ENCODE measurements at regions not wholly inside any gene's neighbourhood (a gene's known extent, or its start where the extent isn't known, plus 50 kb on each side); places are given as distances from the start of the nearest gene placed in this dataset.

DNA sequence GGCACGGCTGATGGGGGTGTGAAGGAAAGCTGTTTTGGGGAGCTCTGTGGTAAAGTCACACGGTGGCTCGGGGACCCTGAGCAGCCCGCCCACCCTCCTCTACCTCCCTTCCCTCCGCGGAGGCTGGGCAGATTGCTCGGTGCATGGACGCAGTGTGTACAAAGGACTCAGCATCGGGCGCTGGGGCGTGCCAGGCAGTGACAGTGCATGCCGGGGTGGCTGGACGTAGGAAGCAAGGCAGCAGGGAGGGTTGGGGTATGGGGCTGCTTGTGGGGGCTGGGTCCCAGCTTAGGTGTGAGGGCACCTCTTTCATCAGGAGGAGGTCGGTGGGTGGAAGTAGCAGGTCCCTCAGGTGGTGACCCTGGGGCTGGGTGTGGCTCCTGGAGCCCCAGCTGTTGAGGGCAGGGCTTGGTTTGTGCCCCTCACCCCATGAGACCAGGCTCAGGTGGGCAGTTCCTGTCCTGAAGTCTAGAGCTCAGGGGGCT lies 159.9 kb upstream of the GSE1 start:
- no peaks in the 10 kb centered on the region for H3K36me3 ChIP-seq (ENCODE audit: control insufficient read depth, insufficient read depth, low read length)
- no peak for DNase-seq (ENCODE audit: low read depth)
- TF ChIP-seq, protein P1, sequence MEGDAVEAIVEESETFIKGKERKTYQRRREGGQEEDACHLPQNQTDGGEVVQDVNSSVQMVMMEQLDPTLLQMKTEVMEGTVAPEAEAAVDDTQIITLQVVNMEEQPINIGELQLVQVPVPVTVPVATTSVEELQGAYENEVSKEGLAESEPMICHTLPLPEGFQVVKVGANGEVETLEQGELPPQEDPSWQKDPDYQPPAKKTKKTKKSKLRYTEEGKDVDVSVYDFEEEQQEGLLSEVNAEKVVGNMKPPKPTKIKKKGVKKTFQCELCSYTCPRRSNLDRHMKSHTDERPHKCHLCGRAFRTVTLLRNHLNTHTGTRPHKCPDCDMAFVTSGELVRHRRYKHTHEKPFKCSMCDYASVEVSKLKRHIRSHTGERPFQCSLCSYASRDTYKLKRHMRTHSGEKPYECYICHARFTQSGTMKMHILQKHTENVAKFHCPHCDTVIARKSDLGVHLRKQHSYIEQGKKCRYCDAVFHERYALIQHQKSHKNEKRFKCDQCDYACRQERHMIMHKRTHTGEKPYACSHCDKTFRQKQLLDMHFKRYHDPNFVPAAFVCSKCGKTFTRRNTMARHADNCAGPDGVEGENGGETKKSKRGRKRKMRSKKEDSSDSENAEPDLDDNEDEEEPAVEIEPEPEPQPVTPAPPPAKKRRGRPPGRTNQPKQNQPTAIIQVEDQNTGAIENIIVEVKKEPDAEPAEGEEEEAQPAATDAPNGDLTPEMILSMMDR (IDR thresholded peaks at IDR 0.05; ENCODE audit: insufficient read depth, low read length, poor library complexity, severe bottlenecking): no peak
- H3K27me3 ChIP-seq (ENCODE audit: control insufficient read depth, insufficient read depth, low read length): peaks cover 77% of the 10 kb centered on the region
- no peak overlapping the region for H3K4me3 ChIP-seq (ENCODE audit: low read depth, low read length)

GRCh38 chr16:85453703-85454102 lies 159.4 kb upstream of the GSE1 start:
- H3K27me3 ChIP-seq (ENCODE audit: control insufficient read depth, insufficient read depth, low read length): peaks cover 77% of the 10 kb centered on the region
- H3K36me3 ChIP-seq (ENCODE audit: control insufficient read depth, insufficient read depth, low read length): no peaks in the 10 kb centered on the region
- no peak for DNase-seq (ENCODE audit: low read depth)
- no peak overlapping the region for H3K4me3 ChIP-seq (ENCODE audit: low read depth, low read length)
- TF ChIP-seq, protein P1 (IDR thresholded peaks at IDR 0.05; ENCODE audit: insufficient read depth, low read length, poor library complexity, severe bottlenecking): no peak

DNA sequence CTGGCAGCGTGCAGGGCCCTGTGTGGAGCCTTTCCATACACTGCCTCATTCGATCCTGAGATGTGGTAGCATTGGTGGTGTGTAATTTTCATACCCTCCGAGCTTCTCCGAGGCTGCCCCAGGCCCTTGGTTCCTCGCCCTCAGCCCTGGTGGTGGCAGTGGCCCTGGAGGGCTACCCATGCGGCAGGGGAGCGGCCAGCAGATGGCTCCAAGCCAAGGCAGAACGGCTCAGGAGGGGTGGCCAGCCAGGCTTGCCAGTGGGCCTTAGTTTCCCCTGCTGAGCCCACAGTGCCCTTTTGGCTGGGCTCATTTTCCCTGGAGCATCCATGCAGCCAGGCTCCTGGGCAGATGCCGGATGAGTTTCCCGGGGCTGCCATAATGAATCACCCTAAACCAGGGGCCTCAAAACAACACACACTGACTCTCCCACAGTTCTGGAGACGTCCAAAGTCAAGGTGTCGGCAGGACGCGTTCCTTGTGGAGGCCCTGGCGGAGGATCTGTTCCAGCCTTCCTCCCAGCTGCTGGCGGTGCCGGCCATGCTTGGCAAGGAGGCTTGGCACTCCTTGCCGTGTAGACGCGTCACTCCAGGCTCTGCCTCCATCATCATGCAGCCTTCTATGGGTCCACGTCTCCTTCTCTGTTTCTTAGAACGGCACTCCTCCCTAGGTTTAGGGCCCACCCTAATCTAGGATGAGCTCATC lies 158.8 kb upstream of the GSE1 start:
- H3K27me3 ChIP-seq (ENCODE audit: control insufficient read depth, insufficient read depth, low read length): peaks cover 74% of the 10 kb centered on the region
- DNase-seq (ENCODE audit: low read depth): no peak
- H3K36me3 ChIP-seq (ENCODE audit: control insufficient read depth, insufficient read depth, low read length): no peaks in the 10 kb centered on the region
- TF ChIP-seq, protein P1 (IDR thresholded peaks at IDR 0.05; ENCODE audit: insufficient read depth, low read length, poor library complexity, severe bottlenecking): no peak
- no peak overlapping the region for H3K4me3 ChIP-seq (ENCODE audit: low read depth, low read length)

- TF ChIP-seq, protein P1 (IDR thresholded peaks at IDR 0.05; ENCODE audit: insufficient read depth, low read length, poor library complexity, severe bottlenecking): no peak
- H3K27me3 ChIP-seq (ENCODE audit: control insufficient read depth, insufficient read depth, low read length): peaks cover 82% of the 10 kb centered on the region
- no peak for DNase-seq (ENCODE audit: low read depth)
- H3K4me3 ChIP-seq (ENCODE audit: low read depth, low read length): no peak overlapping the region
- H3K36me3 ChIP-seq (ENCODE audit: control insufficient read depth, insufficient read depth, low read length): no peaks in the 10 kb centered on the region
Observed at GRCh38 chr16:85455534-85455933, 157.6 kb upstream of the GSE1 start.

DNA sequence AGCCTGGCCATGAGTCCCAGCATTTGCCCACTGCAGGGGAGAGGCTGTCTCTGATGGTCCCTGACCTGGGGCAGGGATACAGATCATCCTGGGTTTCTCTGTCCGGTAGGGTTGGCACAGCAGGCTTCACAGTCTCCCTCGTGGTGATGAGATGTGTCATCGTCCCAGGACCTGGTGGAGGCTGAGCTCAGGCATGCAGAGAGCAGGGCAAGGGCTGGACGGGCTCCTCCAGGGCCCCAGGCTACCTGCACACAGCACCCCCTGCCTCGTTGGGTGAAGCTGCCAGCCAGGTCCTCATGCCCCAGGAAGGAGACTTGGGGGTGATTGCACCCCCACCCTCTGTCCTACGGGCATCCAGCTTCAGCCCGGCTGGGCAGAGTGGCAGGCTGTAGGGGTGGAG lies 155.8 kb upstream of the GSE1 start:
- DNase-seq (ENCODE audit: low read depth): no peak
- Histone ChIP-seq H3K36me3 (ENCODE audit: control insufficient read depth, insufficient read depth, low read length) (no peaks in the 10 kb centered on the region), H3K4me3 (ENCODE audit: low read depth, low read length) (no peak overlapping the region), H3K27me3 (ENCODE audit: control insufficient read depth, insufficient read depth, low read length) (peaks cover 90% of the 10 kb centered on the region)
- TF ChIP-seq, protein P1 (IDR thresholded peaks at IDR 0.05; ENCODE audit: insufficient read depth, low read length, poor library complexity, severe bottlenecking): no peak

DNA sequence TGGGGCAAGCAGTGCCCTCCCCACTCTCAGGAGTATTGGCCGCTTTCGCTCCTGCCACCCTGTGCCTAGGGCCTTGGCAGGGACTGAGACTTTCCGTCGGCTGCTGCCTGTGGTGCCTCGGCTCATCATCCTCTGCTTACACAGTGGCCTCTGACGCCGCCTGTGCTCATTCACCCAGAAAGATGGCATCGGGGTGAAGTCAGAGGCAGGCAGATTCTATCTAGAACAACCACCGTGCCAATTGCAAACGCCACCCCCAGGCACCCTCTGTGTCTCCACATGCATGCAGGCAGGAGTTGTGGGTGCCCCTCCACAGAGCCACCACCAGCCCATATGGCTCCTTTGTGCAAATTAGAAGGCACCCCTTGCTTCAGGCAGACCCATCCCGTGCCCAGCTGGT lies 154.2 kb upstream of the GSE1 start:
- H3K36me3 ChIP-seq (ENCODE audit: control insufficient read depth, insufficient read depth, low read length): no peaks in the 10 kb centered on the region
- peaks cover 87% of the 10 kb centered on the region for H3K27me3 ChIP-seq (ENCODE audit: control insufficient read depth, insufficient read depth, low read length)
- TF ChIP-seq, protein P1 (IDR thresholded peaks at IDR 0.05; ENCODE audit: insufficient read depth, low read length, poor library complexity, severe bottlenecking): no peak
- H3K4me3 ChIP-seq (ENCODE audit: low read depth, low read length): no peak overlapping the region
- DNase-seq (ENCODE audit: low read depth): no peak

Measured in kidney epithelial cell (primary cell).